HEK293 (cell line): ENCODE measurements at regions not wholly inside any gene's neighbourhood (a gene's known extent, or its start where the extent isn't known, plus 50 kb on each side); places are given as distances from the start of the nearest gene placed in this dataset.

Source experiments
- CTCF ChIA-PET: fragments of 350-600 bp; formaldehyde crosslinking; extraction: SDS; loops from one replicate; lab custom pipeline; 2021; ENCODE audit warnings: antibody characterized with exemption; lab: Yijun Ruan, JAX
- POLR2A ChIA-PET: fragments of 300-600 bp; formaldehyde crosslinking; extraction: SDS; loops from one replicate; lab custom pipeline; 2020; ENCODE audit warnings: antibody characterized with exemption, inconsistent platforms; lab: Yijun Ruan, JAX
- H3K27ac ChIP-seq: fragments of 200-500 bp; sonication (Bioruptor generic); 2 replicates; pipeline ENCODE4 v1.5.1; 2014; ENCODE audit warnings: low read depth, low read length, control low read depth, inconsistent platforms; ENCODE audit errors: extremely low read depth
- H3K36me3 ChIP-seq, 2 experiments: fragments of 200-500 bp in 1 of 2; sonication (Bioruptor generic) in 1 of 2; 1 replicate in 1 of 2; 2 replicates in 1 of 2; pipeline ENCODE4 v1.5.1; 2014 to 2017; ENCODE audit warnings: inconsistent platforms in 2 of 2, low read length in 2 of 2; ENCODE audit not compliant: control insufficient read depth in 2 of 2, insufficient read depth in 1 of 2
- H3K4me1 ChIP-seq: fragments of 200-500 bp; sonication (Bioruptor generic); 2 replicates; pipeline ENCODE4 v1.5.1; 2014; ENCODE audit warnings: mild to moderate bottlenecking, low read length, inconsistent platforms; ENCODE audit not compliant: control insufficient read depth, insufficient read depth
- H3K4me3 ChIP-seq: 2 replicates; pipeline ENCODE4 v1.5.1; 2011; ENCODE audit warnings: low read depth, mild to moderate bottlenecking, control low read depth, low read length, moderate library complexity
- H3K9me3 ChIP-seq: fragments of 200-500 bp; sonication (Bioruptor generic); 2 replicates; pipeline ENCODE4 v1.5.1; 2014; ENCODE audit warnings: low read depth, low read length, inconsistent platforms; ENCODE audit not compliant: control insufficient read depth, insufficient read depth
- EGR2 ChIP-seq: fragments of 450-650 bp; formaldehyde crosslinking; IDR thresholded peaks from 2 replicates; pipeline ENCODE4 v1.5.1; 2016; ENCODE audit warnings: low read depth, missing biosample characterization, missing genetic modification characterization
- SP2 ChIP-seq: fragments of 450-650 bp; formaldehyde crosslinking; IDR thresholded peaks from 2 replicates; pipeline ENCODE4 v1.5.1; 2016; ENCODE audit warnings: missing biosample characterization, missing genetic modification characterization
- ZBTB10 ChIP-seq: fragments of 450-650 bp; formaldehyde crosslinking; IDR thresholded peaks from 2 replicates; pipeline ENCODE4 v1.5.1; 2016; ENCODE audit warnings: missing biosample characterization, missing genetic modification characterization
- ZBTB11 ChIP-seq: fragments of 450-650 bp; formaldehyde crosslinking; conservative IDR thresholded peaks from 2 replicates; pipeline ENCODE4 v1.5.1; 2016; ENCODE audit warnings: low read depth, missing biosample characterization, missing genetic modification characterization
- ZBTB6 ChIP-seq: fragments of 450-650 bp; formaldehyde crosslinking; IDR thresholded peaks from 2 replicates; pipeline ENCODE4 v1.5.1; 2017; ENCODE audit warnings: missing biosample characterization, missing genetic modification characterization
- ZNF155 ChIP-seq: fragments of 450-650 bp; formaldehyde crosslinking; IDR thresholded peaks from 2 replicates; pipeline ENCODE4 v1.5.1; 2016; ENCODE audit warnings: missing biosample characterization, missing genetic modification characterization
- ZNF157 ChIP-seq: fragments of 450-650 bp; formaldehyde crosslinking; IDR thresholded peaks from 2 replicates; pipeline ENCODE4 v1.5.1; 2016; ENCODE audit warnings: missing biosample characterization, missing genetic modification characterization
- ZNF24 ChIP-seq: fragments of 450-650 bp; formaldehyde crosslinking; IDR thresholded peaks from 2 replicates; pipeline ENCODE4 v1.5.1; 2016; ENCODE audit warnings: missing biosample characterization, missing genetic modification characterization
- ZNF311 ChIP-seq: fragments of 450-650 bp; formaldehyde crosslinking; IDR thresholded peaks from 2 replicates; pipeline ENCODE4 v1.5.1; 2017; ENCODE audit warnings: missing biosample characterization, missing genetic modification characterization, borderline replicate concordance
- ZNF626 ChIP-seq: fragments of 450-650 bp; sonication (Bioruptor Pico); formaldehyde crosslinking; IDR thresholded peaks from 2 replicates; pipeline ENCODE4 v1.5.1; 2018; ENCODE audit warnings: missing biosample characterization, missing genetic modification characterization, inconsistent platforms
- ZNF664 ChIP-seq: fragments of 450-650 bp; formaldehyde crosslinking; IDR thresholded peaks from 2 replicates; pipeline ENCODE4 v1.5.1; 2016; ENCODE audit warnings: missing biosample characterization, missing genetic modification characterization
- ZNF677 ChIP-seq: fragments of 450-650 bp; IDR thresholded peaks from 2 replicates; pipeline ENCODE4 v1.5.0; 2018; ENCODE audit warnings: missing biosample characterization, mild to moderate bottlenecking, missing genetic modification characterization, moderate library complexity
- ZNF692 ChIP-seq: fragments of 450-650 bp; formaldehyde crosslinking; IDR thresholded peaks from 2 replicates; pipeline ENCODE4 v1.5.1; 2016; ENCODE audit warnings: missing biosample characterization, missing genetic modification characterization
- ZNF76 ChIP-seq: fragments of 450-650 bp; formaldehyde crosslinking; IDR thresholded peaks from 2 replicates; pipeline ENCODE4; 2016; ENCODE audit warnings: low read depth, missing biosample characterization, missing genetic modification characterization, borderline replicate concordance
- ZNF777 ChIP-seq: fragments of 450-650 bp; formaldehyde crosslinking; IDR thresholded peaks from 2 replicates; pipeline ENCODE4 v1.5.1; 2017; ENCODE audit warnings: missing biosample characterization, missing genetic modification characterization, borderline replicate concordance
- ZNF785 ChIP-seq: fragments of 450-650 bp; formaldehyde crosslinking; IDR thresholded peaks from 2 replicates; pipeline ENCODE4 v1.5.1; 2016; ENCODE audit warnings: missing biosample characterization, missing genetic modification characterization
- ZNF792 ChIP-seq: fragments of 450-650 bp; formaldehyde crosslinking; IDR thresholded peaks from 2 replicates; pipeline ENCODE4 v1.5.1; 2016; ENCODE audit warnings: missing biosample characterization, missing genetic modification characterization
- TF ChIP-seq, protein P1 (sequence below): fragments of 450-650 bp; formaldehyde crosslinking; IDR thresholded peaks from 2 replicates; pipeline ENCODE4 v1.5.1; 2016; ENCODE audit warnings: missing biosample characterization, missing genetic modification characterization
- TF ChIP-seq, protein P2 (sequence below): IDR thresholded peaks from 2 replicates; pipeline ENCODE4 v1.6.1; 2011; ENCODE audit warnings: mild to moderate bottlenecking, low read depth, low read length, borderline replicate concordance
- TF ChIP-seq, protein P3 (sequence below): fragments of 450-650 bp; formaldehyde crosslinking; IDR thresholded peaks from 2 replicates; pipeline ENCODE4 v1.5.1; 2016; ENCODE audit warnings: missing biosample characterization, missing genetic modification characterization

DNA sequence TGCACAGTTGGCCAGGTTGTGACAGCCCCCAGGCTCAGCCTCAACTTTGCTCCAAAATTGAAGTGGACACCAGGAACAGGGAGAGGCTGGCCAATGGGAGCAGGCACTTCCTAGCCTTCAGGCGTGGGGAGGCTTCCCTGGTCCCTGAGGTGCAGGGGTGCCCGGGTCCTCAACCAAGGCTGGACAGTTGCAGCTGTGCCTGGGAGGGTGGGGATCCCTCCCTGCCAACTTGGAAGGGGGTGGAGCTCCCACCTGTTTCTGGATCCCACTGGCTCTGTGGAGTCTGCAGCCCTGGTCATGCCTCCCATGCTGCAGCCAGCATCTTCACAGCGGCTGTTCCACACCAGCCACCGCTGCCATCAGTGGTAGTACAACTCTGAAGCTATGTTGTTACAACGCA, 502.8 kb upstream of the SLITRK5 start:
- POLR2A ChIA-PET, result no interaction called here
- TF ChIP-seq SP2 (tag by site-specific recombination), result no peak
- TF ChIP-seq ZNF692 (tag by site-specific recombination), result no peak
- no peak for TF ChIP-seq ZNF792
- TF ChIP-seq, protein P1, sequence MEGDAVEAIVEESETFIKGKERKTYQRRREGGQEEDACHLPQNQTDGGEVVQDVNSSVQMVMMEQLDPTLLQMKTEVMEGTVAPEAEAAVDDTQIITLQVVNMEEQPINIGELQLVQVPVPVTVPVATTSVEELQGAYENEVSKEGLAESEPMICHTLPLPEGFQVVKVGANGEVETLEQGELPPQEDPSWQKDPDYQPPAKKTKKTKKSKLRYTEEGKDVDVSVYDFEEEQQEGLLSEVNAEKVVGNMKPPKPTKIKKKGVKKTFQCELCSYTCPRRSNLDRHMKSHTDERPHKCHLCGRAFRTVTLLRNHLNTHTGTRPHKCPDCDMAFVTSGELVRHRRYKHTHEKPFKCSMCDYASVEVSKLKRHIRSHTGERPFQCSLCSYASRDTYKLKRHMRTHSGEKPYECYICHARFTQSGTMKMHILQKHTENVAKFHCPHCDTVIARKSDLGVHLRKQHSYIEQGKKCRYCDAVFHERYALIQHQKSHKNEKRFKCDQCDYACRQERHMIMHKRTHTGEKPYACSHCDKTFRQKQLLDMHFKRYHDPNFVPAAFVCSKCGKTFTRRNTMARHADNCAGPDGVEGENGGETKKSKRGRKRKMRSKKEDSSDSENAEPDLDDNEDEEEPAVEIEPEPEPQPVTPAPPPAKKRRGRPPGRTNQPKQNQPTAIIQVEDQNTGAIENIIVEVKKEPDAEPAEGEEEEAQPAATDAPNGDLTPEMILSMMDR (tag by site-specific recombination), result no peak
- TF ChIP-seq ZNF76 (tag by site-specific recombination), result no peak

GRCh38 chr13:87169337-87169736, 501.8 kb upstream of the SLITRK5 start:
- H3K4me3 ChIP-seq, result no peak overlapping the region
- ChIA-PET POLR2A (no interaction called here), CTCF (no interaction called here)
- H3K4me1 ChIP-seq, result no peaks in the 10 kb centered on the region
- no peaks in the 10 kb centered on the region for H3K36me3 ChIP-seq
- no peaks in the 10 kb centered on the region for H3K9me3 ChIP-seq
- H3K27ac ChIP-seq, result no peak overlapping the region
- no peak for TF ChIP-seq ZBTB6 (tag by site-specific recombination)
- no peak for TF ChIP-seq ZNF24
- TF ChIP-seq, protein P2, sequence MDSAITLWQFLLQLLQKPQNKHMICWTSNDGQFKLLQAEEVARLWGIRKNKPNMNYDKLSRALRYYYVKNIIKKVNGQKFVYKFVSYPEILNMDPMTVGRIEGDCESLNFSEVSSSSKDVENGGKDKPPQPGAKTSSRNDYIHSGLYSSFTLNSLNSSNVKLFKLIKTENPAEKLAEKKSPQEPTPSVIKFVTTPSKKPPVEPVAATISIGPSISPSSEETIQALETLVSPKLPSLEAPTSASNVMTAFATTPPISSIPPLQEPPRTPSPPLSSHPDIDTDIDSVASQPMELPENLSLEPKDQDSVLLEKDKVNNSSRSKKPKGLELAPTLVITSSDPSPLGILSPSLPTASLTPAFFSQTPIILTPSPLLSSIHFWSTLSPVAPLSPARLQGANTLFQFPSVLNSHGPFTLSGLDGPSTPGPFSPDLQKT, result no peak
- TF ChIP-seq ZNF677, result no peak
- no peak for TF ChIP-seq ZNF664 (tag by site-specific recombination)
- TF ChIP-seq ZNF777 (tag by site-specific recombination), result no peak
- no peak for TF ChIP-seq ZNF311 (tag by site-specific recombination)
- no peak for TF ChIP-seq EGR2 (tag by site-specific recombination)
- TF ChIP-seq ZBTB11 (tag by site-specific recombination), result no peak
- no peak for TF ChIP-seq ZNF157 (tag by site-specific recombination)
- TF ChIP-seq, protein P3, sequence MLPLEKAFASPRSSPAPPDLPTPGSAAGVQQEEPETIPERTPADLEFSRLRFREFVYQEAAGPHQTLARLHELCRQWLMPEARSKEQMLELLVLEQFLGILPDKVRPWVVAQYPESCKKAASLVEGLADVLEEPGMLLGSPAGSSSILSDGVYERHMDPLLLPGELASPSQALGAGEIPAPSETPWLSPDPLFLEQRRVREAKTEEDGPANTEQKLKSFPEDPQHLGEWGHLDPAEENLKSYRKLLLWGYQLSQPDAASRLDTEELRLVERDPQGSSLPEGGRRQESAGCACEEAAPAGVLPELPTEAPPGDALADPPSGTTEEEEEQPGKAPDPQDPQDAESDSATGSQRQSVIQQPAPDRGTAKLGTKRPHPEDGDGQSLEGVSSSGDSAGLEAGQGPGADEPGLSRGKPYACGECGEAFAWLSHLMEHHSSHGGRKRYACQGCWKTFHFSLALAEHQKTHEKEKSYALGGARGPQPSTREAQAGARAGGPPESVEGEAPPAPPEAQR (tag by site-specific recombination), result no peak
- no peak for TF ChIP-seq ZNF626 (tag by site-specific recombination)
- TF ChIP-seq ZNF155 (tag by site-specific recombination), result no peak
- TF ChIP-seq ZNF785, result no peak
- no peak for TF ChIP-seq ZBTB10 (tag by site-specific recombination)

More for the DNA sequence above, 502.8 kb upstream of the SLITRK5 start:
- no peak overlapping the region for H3K27ac ChIP-seq
- no peaks in the 10 kb centered on the region for H3K9me3 ChIP-seq
- CTCF ChIA-PET, result no interaction called here
- no peak overlapping the region for H3K4me3 ChIP-seq
- H3K36me3 ChIP-seq, result no peaks in the 10 kb centered on the region
- H3K4me1 ChIP-seq, result no peaks in the 10 kb centered on the region
